GM19455 (cell line): ENCODE measurements at regions not wholly inside any gene's neighbourhood (a gene's known extent, or its start where the extent isn't known, plus 50 kb on each side); places are given as distances from the start of the nearest gene placed in this dataset.
A peak's percentile ranks its signal among the peaks of the same experiment; 100 is the strongest.
"Not testable (repeated sequence)": the region's sequence is repeated elsewhere in the genome, so short reads cannot be mapped to it uniquely, and the experiment has no call there.

Experiments
- ATAC-seq: cut with Tn5 transposase; IDR thresholded peaks from one replicate; pipeline ENCODE4 v1.9.1; 2021; ENCODE audit not compliant: unreplicated experiment

DNA sequence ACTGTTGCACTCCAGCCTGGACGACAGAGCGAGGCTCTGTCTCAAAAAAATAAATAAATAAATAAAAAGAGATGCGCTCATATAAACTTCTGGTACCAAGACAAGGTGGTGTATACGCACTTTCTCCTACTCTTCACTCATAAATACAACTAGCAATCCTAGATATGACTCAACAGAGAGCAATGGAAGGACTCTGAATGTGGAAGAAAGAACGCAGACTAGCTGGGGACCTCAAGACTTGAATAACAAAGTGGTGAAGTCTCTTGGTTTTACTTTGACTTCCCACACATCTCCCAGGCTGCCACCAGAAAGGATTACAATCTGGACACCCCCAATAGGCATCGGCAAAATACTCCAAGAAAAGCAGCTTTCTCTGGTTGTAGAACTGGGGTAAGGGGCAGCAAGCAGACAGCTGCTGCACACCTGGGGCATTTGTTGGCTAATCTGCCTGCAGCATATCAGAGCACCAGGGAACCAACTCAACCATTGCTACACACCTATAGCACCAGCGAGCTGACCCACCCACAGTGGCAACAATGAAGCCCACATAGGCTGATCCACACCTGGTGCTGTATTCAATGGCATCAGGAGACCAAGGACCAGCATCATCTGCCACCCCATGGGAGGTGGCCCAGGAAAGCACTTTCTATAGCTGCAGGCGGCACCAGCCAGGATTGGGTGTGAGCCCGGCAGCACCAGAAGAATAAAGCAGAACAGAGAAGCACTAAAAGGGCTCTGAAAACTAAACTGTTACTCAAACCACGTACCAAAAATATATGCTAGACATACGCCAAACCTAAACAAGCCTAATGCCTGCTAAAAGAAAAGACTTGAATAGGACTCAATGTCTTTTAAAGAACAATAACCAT lies 1231.7 kb upstream of the TMEM132C start:
- no peak for ATAC-seq

DNA sequence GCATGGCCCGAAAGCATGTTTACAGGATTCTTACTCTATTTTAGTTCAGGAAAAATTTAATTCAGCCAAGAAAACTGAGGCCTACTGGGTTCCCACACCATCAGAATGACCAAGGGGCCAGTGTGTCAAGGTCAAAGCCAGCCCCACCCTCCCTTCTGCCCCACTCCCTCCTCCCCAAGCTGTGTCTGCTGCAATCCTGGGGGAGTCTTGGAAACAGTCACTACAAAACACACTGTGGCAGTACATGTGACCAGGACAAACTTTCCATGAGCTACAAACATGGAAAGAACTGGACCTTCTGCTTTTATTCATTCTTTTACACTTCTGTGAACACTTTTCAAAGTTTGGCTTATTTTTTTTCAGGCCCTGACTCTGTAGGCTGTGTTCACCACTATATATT lies 1228.8 kb upstream of the TMEM132C start:
- ATAC-seq, result no peak

DNA sequence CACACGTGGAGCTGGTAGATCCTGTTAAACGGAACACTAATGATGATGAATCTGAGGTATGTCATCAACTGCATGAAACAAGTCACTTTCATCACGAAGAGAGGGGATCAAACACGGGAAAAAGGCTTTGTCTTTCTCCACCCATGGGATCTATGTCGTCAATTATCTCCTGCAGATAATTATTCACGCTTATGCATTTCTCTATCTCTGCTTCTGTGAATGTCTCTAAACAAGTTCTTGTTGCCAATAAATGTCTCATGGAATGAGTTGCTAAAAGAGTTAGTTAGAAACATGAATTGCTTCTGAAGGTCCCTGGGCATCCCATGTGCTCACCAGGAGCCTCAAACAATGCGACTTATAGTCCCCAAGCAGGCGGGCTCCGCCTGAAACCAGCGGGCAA lies 1228.2 kb upstream of the TMEM132C start:
- no peak for ATAC-seq

DNA sequence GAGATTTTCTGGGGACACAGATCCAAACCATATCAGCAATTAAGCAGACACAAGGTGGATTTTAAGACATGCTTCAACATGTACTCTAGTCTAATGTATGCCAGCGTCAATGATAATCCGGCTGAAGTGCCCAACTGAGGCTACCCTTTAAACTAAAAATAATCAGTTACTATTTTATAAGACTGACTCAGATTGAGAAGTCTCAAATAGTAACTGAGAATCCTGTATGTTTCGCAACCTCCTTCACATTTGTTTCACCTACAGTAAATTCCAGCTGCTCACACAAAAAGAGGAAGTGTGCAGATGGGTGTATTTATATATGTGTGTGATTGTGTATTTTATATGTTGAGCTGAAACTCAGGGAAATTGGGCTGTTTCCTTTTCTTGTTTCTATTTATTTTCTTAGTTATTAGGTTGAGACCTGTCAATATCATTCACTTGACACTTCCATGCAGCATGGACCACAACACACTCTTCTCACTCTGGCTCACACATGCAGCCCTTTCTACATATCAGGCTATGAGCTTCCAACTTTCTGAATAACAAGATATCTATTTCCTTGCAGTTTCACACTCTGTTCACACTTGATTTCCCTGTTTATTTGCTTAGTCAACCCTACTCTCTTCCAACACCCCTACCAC lies 1224.9 kb upstream of the TMEM132C start:
- ATAC-seq, result peak; percentile 81

DNA sequence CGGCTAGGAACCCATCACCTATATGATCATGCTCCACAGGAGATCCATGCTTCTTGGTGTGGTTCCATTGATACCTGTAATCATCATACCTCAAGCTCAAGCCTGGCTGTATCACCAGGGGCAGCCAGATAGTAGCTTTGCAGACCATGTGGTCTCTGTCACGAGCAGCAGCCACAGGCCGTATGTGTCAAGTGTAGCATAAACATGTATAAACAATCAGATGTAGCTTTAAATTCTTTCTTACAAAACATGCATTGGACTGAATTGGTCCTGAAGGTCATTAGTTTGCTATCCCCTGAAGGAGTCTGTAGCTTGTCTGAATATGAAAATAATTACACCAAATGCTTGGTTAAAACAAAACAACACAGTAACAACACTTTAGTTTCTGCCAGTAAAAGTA lies 1223.2 kb upstream of the TMEM132C start:
- ATAC-seq, result no peak

GRCh38 chr12:127044836-127045235 lies 1222.1 kb upstream of the TMEM132C start:
- ATAC-seq, result no peak

DNA sequence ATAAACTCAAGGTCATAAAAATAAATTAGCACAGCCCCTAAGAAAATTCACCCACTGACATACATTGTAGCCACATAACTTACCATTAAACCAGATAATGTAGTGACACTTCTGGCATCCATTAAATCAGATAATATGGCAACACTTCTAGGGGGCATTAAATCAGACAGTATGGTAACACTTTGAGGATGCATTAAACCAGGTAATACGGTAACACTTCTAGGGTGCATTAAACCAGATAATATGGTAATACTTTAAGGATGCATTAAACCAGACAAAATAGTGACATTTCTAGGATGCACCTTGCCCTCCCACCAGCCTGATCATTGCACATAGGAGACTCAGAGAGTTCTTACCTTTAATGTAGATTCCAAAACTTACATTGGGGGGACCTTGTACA lies 1220.5 kb upstream of the TMEM132C start:
- ATAC-seq, result no peak

DNA sequence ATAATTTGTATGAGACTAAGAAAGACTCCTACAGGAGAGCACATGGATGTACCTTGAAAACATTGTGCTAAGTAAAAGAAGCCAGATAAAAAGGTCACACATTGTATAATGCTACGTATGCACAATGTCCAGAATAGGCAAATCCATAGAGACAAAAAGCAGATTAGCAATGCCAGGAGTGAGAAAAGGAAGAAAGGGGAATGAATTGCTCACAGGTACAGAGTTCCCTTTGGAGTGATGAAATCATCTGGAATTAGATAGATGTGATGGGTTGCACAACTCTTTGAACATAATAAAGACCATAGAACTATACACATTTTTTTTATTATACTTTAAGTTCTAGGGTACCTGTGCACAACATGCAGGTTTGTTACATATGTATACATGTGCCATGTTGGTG lies 1218.9 kb upstream of the TMEM132C start:
- no peak for ATAC-seq

DNA sequence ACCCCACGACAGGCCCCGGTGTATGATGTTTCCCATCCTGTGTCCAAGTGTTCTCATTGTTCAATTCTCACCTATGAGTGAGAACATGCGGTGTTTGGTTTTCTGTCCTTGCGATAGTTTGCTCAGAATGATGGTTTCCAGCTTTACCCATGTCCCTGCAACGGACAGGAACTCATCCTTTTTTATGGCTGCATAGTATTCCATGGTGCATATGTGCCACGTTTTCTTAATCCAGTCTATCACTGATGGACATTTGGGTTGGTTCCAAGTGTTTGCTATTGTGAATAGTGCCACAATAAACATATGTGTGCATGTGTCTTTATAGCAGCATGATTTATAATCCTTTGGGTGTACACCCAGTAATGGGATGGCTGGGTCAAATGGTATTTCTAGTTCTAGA lies 1218.4 kb upstream of the TMEM132C start:
- not testable (repeated sequence) for ATAC-seq

DNA sequence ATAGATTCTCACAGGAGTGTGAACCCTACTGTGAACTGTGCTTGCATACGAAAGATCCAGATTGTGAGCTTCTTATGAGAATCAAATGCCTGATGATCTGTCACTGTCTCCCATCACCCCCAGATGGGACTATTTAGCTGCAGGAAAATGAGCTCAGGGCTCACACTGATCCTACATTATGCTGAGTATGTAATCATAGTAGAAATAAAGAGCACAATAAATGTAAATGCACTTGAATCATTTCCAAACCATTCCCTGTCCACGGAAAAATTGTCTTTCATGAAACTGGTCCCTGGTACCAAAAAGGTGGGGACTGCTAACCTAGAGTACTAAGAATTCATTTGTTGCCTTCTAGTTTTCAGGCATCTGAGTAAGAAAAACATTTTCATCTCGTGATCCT lies 1215.8 kb upstream of the TMEM132C start:
- ATAC-seq, result no peak

DNA sequence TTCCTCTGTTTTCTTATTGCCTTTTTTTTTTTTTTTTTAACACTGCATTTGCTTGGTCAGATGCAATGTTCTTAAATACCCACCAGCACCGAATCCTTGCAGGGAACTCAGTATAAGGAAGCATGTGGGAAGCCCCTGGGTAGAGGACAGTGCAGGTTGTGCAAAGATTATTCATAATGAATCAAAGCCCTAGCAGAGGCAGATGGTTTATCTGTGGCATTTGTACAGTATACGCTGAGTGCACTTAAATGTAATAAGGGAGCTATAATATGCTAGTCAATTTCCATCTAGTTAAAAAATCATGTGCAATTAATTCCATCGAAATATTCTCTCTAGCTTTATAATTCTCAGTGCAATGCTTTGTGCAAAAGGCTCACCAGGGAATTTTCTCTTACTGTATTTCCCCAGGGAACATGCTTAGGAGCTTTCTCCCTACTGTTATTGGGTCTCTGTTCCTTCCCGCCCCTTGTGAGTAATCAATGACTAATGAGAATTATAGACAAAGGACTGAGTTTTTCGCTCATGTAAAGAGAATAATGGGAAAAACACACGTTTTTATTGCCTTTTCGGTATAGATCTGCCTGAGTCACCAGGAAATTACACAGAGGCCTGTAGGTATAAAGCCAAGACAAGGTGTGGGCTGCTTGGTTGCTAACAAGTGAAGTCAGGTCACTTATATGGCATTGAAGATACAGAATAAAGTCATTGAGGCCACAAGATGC lies 1214.3 kb upstream of the TMEM132C start:
- ATAC-seq, result no peak

GRCh38 chr12:127054531-127054930 lies 1212.4 kb upstream of the TMEM132C start:
- no peak for ATAC-seq

DNA sequence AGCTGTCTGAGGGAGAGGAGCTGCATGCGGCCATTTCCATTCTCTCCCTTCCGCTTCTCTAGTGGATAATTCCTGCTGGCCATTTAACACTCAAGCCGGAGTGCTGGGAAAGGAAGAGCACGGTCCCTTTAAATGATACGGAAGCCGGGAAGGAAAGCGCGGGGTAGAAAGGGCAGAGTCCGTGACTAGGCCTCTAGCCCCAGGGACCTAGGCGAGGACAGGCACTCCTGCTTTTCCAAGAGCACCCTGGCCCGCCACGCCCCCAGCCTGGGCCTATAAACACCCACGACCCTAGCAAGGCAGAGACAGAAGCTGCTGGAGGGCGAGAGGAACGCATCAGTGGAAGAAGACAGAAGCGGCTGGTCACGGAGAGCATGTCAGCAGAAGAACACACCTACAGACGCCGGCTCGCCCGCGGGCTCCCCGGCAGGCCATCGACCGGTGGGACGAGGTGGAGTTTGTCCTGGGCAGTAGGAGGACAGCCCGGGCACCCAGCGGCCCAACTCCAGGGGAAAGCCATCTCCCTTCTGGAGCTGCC lies 1206.6 kb upstream of the TMEM132C start:
- no peak for ATAC-seq

DNA sequence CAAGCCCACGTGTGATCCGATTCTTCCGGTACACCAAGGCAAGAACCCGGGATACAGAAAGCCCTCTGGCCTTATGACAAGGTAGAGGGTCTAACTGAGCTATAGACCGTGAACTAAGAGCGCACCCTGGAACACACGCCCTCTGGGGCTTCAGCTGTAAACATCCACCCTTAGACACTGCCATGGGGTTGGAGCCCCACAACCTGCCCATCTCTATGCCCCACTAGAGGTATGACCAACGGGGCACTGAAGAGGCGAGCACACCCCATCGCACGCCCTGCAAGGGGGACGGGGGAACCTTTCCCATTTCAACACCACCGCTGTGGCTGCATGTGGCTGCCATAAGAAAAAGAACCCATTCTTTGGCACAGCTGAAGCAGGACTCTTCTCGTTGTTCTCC lies 1206.0 kb upstream of the TMEM132C start:
- no peak for ATAC-seq

DNA sequence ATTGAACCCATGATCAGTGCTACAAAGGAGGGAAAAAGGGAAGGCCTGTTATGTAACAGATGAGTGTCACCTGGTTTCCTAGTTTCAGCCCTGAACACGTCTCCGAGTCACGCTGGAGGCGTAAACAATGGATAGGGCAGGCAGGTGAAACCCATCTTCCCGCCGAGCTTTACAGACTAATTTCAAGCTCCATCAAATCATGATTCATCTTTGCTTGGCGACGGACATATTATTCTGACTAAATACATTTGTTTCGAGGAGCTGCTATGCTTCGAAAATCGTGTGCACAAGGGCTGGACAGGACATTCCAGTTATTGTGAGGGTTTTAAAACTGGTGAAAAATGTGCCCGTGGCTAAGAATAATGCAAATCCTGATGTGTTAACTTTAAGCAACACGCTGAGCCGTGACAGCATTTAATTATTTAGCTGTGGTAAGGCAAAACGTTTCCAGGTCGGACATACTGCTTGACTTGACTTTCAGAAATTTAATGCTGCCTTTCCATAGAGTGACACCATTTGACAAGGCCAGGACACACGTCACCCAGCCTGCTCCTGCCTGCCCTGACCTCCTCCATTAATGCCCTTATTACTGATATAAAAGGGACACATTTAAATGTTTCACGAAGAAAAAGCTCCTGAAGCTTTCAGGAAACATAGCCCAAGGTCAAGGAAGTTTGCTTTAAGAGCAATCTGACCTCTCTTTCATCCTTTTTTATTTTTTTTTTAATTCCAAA lies 1203.5 kb upstream of the TMEM132C start:
- ATAC-seq, result no peak

DNA sequence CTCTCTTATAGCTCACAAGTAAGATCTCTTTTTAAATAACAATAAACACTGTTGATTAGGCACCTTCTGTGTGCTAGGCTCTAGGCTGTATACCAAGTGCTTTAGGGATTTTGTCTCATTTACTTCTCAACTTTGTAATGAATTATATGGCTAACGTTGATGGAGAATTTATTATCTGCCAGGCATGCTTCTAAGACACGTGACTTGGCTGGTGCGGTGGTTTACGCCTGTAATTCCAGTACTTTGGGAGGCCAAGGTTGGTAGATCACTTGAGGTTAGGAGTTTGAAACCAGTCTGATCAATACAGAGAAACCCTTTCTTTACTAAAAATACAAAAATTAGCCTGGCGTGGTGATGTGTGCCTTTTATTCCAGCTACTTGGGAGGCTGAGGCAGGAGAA lies 1202.8 kb upstream of the TMEM132C start:
- no peak for ATAC-seq

GRCh38 chr12:127065595-127065994 lies 1201.4 kb upstream of the TMEM132C start:
- no peak for ATAC-seq

DNA sequence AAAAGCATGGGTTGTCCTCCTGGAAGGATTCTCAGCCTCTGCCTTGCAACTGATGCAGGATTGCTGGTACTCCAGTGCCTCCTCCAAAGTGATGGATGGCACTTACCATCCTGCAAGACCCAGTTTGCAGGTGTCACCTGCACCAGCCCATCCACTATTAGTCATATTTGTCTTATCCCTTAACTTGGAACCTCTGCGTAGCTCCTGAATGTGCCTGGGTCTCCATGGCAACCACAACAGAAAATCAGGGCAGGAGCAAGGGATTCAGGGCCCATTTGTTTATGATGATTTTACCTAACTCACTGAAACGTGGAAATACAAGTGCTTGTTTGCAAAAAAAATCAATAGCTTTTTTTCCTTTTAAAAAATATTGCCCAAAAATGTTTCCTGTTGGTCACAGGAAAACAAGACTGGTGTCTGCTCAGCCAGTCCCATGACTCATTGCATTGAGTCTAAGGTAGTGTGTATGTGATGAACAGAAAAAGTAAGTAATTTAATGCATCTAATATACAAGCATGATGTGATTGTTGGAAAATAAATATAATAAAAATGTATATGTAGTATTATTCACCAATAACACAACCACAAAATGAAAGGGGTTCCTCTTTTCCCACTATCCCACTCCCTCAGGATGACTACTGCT lies 1196.3 kb upstream of the TMEM132C start:
- ATAC-seq, result no peak

- ATAC-seq, result no peak
Measured at GRCh38 chr12:127074161-127074560, 1192.8 kb upstream of the TMEM132C start.

DNA sequence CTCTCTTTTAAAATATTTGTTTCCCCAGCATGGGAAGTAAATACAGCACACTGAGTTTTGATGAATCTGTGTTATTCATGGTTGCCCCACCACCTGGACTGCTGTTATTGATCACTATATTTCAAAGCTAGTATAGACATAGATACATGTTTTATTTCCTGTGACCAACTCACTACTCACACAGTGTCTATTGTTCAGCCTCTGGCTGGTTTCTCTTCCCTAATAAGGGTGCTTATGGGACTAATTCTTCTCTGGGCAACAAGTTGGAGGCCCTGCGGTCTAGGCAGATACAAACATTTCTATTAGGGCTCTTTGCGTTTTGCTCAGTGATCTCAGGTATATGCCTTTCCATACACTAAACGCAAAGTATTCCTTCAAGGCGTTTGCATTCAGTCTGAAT lies 1191.0 kb upstream of the TMEM132C start:
- ATAC-seq, result no peak
